HG03280 (cell line): ENCODE measurements at regions not wholly inside any gene's neighbourhood (a gene's known extent, or its start where the extent isn't known, plus 50 kb on each side); places are given as distances from the start of the nearest gene placed in this dataset.

Source experiments
- ATAC-seq: cut with Tn5 transposase; IDR thresholded peaks from one replicate; pipeline ENCODE4 v1.9.1; 2021; ENCODE audit warnings: mild to moderate bottlenecking, moderate library complexity; ENCODE audit not compliant: unreplicated experiment

DNA sequence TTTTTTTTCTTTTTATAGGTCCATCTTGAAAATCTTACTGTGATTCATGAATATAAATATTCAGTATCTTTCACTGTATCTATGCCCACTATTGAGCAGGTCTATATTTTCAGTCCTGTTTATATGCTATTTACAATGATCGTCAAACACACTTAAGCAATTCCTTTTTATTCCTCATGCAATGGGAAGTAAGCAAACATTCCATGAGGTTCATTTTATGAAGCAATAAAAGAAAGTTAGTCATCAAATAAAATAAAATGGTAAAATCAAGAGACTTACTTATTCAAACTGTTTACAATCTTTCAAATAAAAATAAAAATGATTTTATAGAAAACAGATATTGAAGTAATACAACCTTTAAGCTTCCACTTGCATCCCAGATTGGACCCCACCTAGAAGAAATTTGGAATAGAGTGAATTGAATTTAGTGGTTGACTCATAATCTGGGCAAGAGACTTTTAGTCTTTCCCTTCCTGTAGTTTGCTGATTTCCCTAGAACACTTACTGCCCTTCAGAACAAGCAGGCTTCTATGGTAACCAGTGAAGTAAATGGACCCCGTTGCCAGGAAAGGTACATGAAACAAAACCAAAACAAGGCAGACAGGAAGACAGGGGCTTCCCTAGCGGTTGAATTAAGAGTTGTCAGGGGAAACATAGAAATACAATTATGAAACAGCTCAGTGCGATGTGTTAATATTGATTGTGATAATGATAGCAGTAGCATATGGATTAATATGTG, 241.0 kb upstream of the ATP2B1 start:
- peak; percentile 94 for ATAC-seq

DNA sequence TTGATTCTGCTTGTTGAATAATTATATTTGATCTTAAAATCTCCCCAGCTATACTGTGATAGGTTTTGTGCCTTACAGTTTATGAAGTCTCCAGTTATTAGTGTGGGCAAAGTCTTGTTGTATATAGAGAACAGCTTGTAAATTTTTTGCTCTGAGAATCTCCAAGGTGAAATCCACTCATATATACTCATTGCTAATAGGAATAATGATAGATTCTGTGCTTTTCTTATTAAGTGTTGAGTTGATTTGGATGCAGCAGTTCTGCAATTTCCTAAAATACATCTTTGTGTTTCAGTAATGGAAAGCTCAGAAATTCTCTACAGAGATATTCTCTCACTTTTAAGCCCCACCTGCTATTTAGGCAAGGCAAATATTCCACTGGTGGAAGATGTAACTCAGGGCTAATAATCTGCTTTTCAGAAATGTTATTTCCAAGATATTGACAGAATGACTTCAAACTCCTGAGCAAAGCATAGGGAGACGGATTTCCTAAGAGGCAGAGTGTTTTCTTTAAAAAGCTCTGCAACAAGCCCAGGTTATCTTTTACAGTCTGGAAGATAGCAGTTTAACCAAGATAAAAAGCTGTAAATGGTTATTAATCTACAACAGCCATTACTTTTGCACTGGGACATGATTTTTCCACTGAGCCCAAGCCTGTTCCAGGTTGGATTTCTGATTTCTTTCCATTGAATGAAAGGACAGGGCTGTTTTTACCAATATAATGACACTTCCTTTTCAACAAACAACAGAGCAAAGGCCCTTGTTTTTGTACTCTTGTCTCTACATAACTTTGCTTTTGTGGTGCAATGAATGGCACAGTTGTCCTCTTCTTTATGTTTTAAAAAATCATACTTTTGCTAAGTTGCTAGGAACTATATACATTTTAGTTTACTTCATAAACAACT, 239.9 kb upstream of the ATP2B1 start:
- no peak for ATAC-seq

DNA sequence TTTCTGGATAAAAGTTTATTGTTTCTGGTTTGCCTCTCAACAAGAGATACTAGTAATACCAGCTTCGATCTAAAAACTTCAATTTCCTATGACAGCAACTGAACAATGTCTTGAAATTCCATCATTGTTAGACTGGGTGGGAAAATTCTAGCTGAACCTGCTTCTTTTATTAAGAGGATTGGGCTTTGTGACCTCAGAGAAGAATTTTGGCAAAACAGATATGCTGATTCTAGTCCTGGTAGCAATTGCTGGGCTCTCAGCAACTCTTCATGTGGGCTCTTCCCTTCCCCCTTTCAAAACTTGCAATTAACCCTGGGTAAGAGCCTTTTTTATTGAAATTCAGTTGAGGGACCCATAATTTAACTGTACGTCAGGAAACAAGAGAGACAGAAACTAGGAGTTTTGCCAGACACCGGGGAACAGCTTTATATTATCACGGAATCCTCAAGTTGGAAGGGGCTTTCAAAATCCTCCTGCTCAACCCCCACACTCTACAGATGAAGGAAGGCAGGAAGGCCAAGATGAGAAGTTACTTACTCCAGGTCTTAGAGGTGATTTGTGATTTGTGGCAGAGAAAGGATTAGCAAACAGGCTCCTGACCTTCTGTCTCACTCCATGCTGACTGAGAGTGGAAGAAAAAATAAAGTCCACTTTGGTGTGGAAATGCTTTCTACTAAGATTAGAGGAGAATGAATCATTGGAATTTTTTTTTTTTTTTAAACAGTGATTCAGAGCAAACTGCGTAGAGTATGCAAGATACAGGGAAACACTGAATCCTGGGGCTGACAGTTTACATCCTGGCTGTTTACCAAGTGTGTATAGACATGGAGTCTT, 239.0 kb upstream of the ATP2B1 start:
- ATAC-seq = no peak

GRCh38 chr12:89946518-89947135, 238.0 kb upstream of the ATP2B1 start:
- no peak for ATAC-seq

DNA sequence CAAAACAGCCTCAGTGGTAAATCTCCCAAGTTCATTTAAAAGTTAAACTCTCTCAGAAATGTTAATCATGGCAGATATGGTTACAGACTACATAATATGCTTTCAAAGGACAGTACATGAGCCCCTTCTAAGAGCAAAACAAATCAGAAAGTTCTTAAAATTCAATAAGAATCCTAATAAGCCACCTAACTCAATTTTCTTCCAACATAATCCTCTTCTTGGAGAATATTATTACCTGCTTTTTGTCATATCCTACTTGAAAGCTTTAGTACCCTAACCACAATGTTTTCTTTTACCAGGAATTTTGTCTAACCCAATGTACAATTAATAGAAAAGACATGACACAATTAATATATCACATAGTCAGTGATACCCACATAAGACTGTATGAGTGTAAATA, 236.5 kb upstream of the ATP2B1 start:
- ATAC-seq = no peak

DNA sequence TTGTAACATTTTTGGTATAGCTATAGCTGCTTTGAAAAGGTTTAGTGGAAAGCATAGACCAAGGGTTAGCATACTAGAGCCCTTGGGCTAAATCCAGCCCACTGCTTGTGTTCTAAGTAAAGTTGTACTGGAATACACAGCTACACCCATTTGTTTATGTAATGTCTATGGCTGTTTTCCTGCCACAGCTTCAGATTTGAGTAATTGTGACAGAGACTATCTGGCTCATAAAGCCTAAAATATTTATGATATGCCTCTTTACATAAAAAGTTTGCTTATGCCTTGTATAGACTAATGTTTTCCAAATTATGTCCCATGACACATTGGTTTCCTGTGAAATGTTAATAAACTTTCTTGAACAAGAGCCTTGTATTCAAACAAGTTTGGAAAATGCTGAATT, 234.8 kb upstream of the ATP2B1 start:
- no peak for ATAC-seq

DNA sequence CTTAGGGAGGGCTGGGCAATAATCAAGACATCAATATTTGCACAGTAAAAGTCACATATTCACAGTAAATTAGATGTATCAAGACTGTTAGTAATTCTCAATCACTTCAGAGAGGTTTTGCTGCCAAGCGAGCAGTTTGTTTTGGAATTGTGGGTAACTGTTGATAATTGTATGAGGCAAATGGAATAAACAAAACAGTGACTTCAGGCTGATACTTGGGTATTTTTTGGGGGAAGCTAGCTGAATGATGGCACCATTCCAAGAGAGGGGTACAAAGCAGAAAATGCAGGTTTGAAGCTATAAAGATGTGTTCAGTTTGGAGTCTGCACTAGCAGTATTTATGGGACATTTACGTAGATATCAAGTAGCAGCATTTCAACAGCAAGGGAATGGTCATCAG, 232.8 kb upstream of the ATP2B1 start:
- ATAC-seq = no peak

DNA sequence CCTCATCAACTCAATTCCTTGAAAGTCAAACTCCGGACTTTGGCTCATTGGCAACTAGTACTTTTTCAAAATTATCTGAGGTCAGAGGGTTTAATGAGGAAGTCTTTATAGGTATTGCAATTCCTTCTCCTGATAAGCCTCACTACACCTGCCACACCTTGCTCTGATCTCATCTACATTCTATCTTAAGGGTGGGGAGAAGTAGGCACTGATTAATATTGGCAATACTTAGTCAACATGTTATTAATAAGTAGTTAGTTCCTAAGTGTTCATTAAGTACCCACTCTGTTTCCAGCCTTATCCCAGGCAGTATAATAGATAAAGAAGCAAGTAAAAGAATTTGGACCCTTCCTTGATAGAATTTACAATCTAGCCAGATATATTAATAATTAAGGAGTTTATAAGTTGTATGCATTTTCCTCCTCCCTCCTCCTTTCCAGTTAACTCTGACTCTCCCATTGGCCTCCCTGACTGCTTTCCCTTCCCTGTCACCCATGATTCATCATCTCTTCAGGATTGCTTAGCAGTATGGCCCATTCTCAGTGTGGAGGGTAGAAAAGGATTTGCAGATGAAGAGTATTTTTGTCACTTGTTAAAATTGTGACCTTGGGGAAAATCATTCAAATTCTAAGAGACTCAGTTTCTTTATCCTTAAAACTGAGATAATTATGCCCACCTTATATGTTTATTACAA, 231.0 kb upstream of the ATP2B1 start:
- ATAC-seq = no peak

DNA sequence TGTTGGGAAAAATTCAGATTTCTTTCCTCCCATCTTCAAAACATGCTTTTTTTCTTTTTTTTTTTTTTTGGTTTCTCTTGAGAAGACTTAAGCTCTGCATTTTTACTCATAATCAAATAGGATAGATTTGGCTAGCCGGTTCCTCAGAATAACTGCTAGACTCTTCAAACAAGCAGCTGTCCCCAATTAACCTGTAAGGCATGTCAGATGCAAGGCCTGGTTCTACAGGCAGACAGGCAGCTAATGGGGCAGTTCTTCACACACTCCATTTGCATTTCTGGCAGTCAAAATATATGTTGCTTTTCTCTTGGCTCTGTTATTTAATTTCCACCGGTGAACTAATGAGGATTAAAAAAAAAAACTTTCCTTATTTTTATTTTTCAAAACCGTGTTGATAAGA, 228.0 kb upstream of the ATP2B1 start:
- ATAC-seq = no peak

DNA sequence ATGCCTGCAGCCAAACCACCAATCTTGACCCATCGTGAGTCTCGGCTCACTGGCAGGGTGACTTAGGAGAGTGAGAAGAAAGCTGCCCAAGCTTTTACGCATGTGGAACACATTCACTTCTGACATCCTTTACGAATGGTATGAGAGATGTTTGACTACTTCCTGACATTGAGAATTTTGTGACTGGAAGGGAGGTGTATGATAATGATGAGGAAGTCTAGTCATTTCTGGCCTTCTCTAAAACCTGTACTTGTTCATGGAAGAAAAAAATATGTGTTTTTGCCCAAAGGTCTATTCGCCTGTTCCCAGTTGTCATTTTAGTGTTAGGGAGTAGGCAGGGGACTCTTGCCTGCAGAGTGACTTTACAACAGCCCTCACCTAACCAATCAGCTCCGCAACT, 227.2 kb upstream of the ATP2B1 start:
- ATAC-seq = peak; percentile 53

- no peak for ATAC-seq
These were observed 225.3 kb upstream of the ATP2B1 start for GRCh38 chr12:89933911-89934310.

DNA sequence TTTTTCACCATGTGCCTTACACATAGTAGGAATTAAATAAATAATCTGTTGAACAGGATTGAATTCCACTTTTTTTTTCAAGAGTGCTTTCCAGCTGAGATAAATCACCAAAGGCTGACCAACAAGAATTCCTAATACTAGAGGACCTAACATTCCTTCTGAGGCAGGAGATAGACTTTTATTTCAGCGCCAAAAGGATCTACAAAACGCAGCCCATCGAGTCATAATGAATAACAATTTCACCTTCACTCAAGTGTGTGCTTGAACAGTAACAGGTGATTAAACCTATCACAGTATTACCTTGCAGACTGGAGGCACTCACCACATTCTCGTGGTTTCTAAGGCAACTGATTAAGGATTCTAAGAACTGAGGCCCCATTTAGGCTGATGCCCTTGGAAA, 224.3 kb upstream of the ATP2B1 start:
- ATAC-seq = no peak

- ATAC-seq = peak; percentile 26
These were observed 219.8 kb upstream of the ATP2B1 start for GRCh38 chr12:89928467-89928866.

GRCh38 chr12:89927226-89927698, 218.6 kb upstream of the ATP2B1 start:
- peak; percentile 97 for ATAC-seq

GRCh38 chr12:89924191-89924590, 215.6 kb upstream of the ATP2B1 start:
- no peak for ATAC-seq

GRCh38 chr12:89923091-89923490, 214.5 kb upstream of the ATP2B1 start:
- ATAC-seq = no peak

GRCh38 chr12:89920866-89921265, 212.2 kb upstream of the ATP2B1 start:
- ATAC-seq = no peak

DNA sequence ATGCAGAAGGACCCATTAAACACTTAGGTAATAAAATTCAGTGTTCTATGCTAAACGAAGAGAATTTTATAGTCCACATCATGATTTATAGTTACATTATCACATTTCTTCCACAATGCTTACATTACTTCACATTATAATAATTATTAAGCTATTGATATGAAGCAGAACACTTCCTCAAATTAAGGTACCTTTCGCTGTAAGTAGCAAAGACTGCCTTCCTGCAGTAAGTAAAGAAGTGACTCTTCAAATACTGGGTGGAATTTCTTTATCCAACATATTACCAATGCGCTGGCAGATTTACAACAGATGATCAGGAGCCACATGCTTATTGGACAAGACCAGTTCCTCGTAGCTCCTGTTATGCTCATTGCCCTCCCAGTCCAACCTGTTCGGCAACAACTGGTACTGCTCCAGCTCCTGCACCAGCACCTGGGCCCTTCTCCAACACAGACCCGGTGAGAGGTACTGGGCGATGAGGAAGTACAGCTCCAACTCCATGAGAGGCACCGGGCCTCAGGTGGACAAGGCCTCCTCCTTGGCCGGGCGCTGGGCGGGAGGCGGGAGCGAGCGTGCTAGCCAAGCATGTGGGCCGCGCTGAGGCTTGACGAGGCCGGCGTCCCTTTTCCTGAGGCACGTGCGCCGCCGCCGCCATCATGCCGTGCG, 210.7 kb upstream of the ATP2B1 start:
- ATAC-seq = no peak

DNA sequence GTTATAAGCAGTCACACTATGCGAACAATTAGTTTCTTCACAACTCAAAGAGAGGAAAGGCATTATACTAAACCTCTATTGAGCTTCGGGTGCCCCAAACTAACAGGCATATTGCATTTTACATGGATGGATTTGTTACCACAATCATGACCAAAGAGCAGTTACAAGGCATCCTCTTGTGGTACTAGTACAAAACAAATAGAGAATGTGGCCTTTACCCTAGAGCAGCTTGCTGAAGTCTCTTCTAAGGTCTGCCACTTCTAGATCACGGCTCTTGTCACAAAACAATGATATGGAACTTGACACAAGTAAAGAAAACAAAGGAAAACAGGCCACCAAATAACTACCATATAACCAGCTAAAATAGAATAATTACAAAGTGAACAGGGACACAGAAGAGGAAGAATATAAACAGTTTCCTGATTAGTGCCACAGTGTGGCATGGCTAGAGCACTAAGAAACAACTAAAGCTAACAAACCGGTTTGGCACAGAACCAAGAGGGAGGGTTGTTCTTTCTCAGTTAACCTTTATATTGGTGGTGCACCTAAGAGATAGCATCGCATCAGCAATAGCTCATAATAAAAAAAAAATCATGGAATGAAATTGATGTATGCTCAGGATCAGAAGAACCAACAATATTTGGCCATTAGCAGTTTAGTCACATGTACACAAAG, 209.7 kb upstream of the ATP2B1 start:
- no peak for ATAC-seq
